ENCODE measurements at regions not wholly inside any gene's neighbourhood (a gene's known extent, or its start where the extent isn't known, plus 50 kb on each side); places are given as distances from the start of the nearest gene placed in this dataset.
"Not testable (repeated sequence)": the region's sequence is repeated elsewhere in the genome, so short reads cannot be mapped to it uniquely, and the experiment has no call there.

DNA sequence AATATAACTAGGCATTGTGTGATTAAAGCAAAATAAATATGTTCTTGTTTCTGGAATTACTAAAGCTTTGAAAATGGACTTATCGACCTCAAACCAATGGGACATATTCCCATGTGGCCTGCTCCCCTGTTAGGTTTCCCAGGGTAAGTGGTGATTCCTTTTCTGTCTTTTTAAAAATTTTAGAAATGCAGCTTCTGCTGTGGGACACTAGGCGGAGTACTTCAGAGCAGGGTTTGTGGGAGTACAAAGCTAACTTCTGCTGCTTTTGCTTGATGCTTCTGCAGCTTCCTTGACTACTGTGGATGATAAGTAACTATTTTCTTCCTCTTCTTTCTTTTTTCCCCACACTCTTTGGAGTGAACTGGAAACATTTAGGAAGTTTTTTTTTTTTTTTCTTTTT, 2632.4 kb upstream of the DEFB115 start:
- TF ChIP-seq, protein P1, sequence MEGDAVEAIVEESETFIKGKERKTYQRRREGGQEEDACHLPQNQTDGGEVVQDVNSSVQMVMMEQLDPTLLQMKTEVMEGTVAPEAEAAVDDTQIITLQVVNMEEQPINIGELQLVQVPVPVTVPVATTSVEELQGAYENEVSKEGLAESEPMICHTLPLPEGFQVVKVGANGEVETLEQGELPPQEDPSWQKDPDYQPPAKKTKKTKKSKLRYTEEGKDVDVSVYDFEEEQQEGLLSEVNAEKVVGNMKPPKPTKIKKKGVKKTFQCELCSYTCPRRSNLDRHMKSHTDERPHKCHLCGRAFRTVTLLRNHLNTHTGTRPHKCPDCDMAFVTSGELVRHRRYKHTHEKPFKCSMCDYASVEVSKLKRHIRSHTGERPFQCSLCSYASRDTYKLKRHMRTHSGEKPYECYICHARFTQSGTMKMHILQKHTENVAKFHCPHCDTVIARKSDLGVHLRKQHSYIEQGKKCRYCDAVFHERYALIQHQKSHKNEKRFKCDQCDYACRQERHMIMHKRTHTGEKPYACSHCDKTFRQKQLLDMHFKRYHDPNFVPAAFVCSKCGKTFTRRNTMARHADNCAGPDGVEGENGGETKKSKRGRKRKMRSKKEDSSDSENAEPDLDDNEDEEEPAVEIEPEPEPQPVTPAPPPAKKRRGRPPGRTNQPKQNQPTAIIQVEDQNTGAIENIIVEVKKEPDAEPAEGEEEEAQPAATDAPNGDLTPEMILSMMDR (conservative IDR thresholded peaks at IDR 0.05) = peak; percentile 54
- TF ChIP-seq ZFX (IDR thresholded peaks at IDR 0.05) = not testable (repeated sequence)

All from C4-2B (cell line).